ENCODE measurements at regions not wholly inside any gene's neighbourhood (a gene's known extent, or its start where the extent isn't known, plus 50 kb on each side); places are given as distances from the start of the nearest gene placed in this dataset.

GRCh38 chr2:12604341-12604740, 112.4 kb upstream of the TRIB2 start:
- TF ChIP-seq CTCF (IDR thresholded peaks at IDR 0.05) (no peak), EP300 (IDR thresholded peaks at IDR 0.05) (no peak)

Data from suprapubic skin (tissue), 3 donors.